Body of pancreas (tissue), 4 donors: ENCODE measurements at regions not wholly inside any gene's neighbourhood (a gene's known extent, or its start where the extent isn't known, plus 50 kb on each side); places are given as distances from the start of the nearest gene placed in this dataset.

Experiments used
- CTCF ChIP-seq, 7 experiments: fragments of 450-650 bp in 4 of 7; fragments of 200-600 bp in 3 of 7; sonication (generic) in 3 of 7; IDR thresholded peaks; one replicate each; pipeline ENCODE4 v1.5.1; 2016 to 2019; ENCODE audit warnings: antibody characterized with exemption in 7 of 7
- POLR2A ChIP-seq, 3 donors: fragments of 450-650 bp; IDR thresholded peaks; one replicate each; pipeline ENCODE4 v1.6.1; 2016; ENCODE audit warnings: antibody characterized with exemption in 3 of 3, mild to moderate bottlenecking in 2 of 3

- TF ChIP-seq CTCF (IDR thresholded peaks at IDR 0.05) (no peak), POLR2A (IDR thresholded peaks at IDR 0.05) (no peak)
Measured at GRCh38 chr1:83693427-83694126, 305.4 kb downstream of the TTLL7 start.
